Peyer's patch (tissue), 4 donors: ENCODE measurements at regions not wholly inside any gene's neighbourhood (a gene's known extent, or its start where the extent isn't known, plus 50 kb on each side); places are given as distances from the start of the nearest gene placed in this dataset.

Experiments used
- DNase-seq, 3 donors: peaks; one replicate each; pipeline ENCODE4 v3.0.0-alpha.2; 2017 to 2019
- H3K27ac ChIP-seq, 4 donors: fragments of 200-600 bp; sonication (generic); one replicate each; pipeline ENCODE4 v1.5.1; 2016 to 2019
- H3K27me3 ChIP-seq, 2 donors: fragments of 200-600 bp; sonication (generic); one replicate each; pipeline ENCODE4 v1.5.1; 2019
- H3K36me3 ChIP-seq, 3 donors: fragments of 200-600 bp; sonication (generic); one replicate each; pipeline ENCODE4 v1.5.1; 2016 to 2019
- H3K4me1 ChIP-seq, 4 donors: fragments of 200-600 bp; sonication (generic); one replicate each; pipeline ENCODE4 v1.5.1; 2016 to 2019
- H3K4me3 ChIP-seq, 4 donors: fragments of 200-600 bp; sonication (generic); 1 replicate in 3 of 4; 2 replicates in 1 of 4; pipeline ENCODE4 v1.5.1; 2016 to 2019; ENCODE audit warnings: mild to moderate bottlenecking in 1 of 4
- H3K9me3 ChIP-seq, 4 donors: fragments of 200-600 bp; sonication (generic); one replicate each; pipeline ENCODE4 v1.5.1; 2016 to 2019; ENCODE audit warnings: mild to moderate bottlenecking in 1 of 4
- CTCF ChIP-seq, 6 experiments: fragments of 450-650 bp in 4 of 6; fragments of 200-600 bp in 2 of 6; sonication (generic) in 1 of 6; IDR thresholded peaks; one replicate each; pipeline ENCODE4 v1.5.1; 2017 to 2019; ENCODE audit warnings: antibody characterized with exemption in 6 of 6, mild to moderate bottlenecking in 3 of 6, moderate library complexity in 1 of 6
- POLR2A ChIP-seq, 2 donors: fragments of 450-650 bp; IDR thresholded peaks; one replicate each; pipeline ENCODE4 v1.5.1; 2017; ENCODE audit warnings: antibody characterized with exemption in 2 of 2, mild to moderate bottlenecking in 2 of 2, moderate library complexity in 2 of 2

GRCh38 chr6:8529250-8529649, 93.9 kb upstream of the SLC35B3 start:
- no peaks in the 10 kb centered on the region for H3K27me3 ChIP-seq
- TF ChIP-seq CTCF (IDR thresholded peaks at IDR 0.05) (no peak), POLR2A (IDR thresholded peaks at IDR 0.05) (no peak)
- no peak overlapping the region for H3K27ac ChIP-seq
- H3K4me3 ChIP-seq = no peak overlapping the region
- no peaks in the 10 kb centered on the region for H3K36me3 ChIP-seq
- no peaks in the 10 kb centered on the region for H3K4me1 ChIP-seq
- DNase-seq = no peak
- H3K9me3 ChIP-seq = no peaks in the 10 kb centered on the region

- H3K27me3 ChIP-seq = no peaks in the 10 kb centered on the region
- H3K9me3 ChIP-seq = no peaks in the 10 kb centered on the region
- no peak for DNase-seq
- no peak overlapping the region for H3K4me3 ChIP-seq
- no peaks in the 10 kb centered on the region for H3K4me1 ChIP-seq
- no peak overlapping the region for H3K27ac ChIP-seq
- no peak for TF ChIP-seq CTCF (IDR thresholded peaks at IDR 0.05)
- H3K36me3 ChIP-seq = no peaks in the 10 kb centered on the region
Observed at GRCh38 chr6:8527818-8528217, 92.5 kb upstream of the SLC35B3 start.

GRCh38 chr6:8526624-8527023, 91.3 kb upstream of the SLC35B3 start:
- H3K4me1 ChIP-seq = no peaks in the 10 kb centered on the region
- no peak for DNase-seq
- H3K36me3 ChIP-seq = no peaks in the 10 kb centered on the region
- H3K27me3 ChIP-seq = no peaks in the 10 kb centered on the region
- H3K27ac ChIP-seq = no peak overlapping the region
- no peak for TF ChIP-seq CTCF (IDR thresholded peaks at IDR 0.05)
- no peak for TF ChIP-seq POLR2A (IDR thresholded peaks at IDR 0.05)
- H3K9me3 ChIP-seq = no peaks in the 10 kb centered on the region
- no peak overlapping the region for H3K4me3 ChIP-seq

GRCh38 chr6:8525370-8525769, 90.0 kb upstream of the SLC35B3 start:
- no peaks in the 10 kb centered on the region for H3K27me3 ChIP-seq

GRCh38 chr6:8513174-8513573, 77.8 kb upstream of the SLC35B3 start:
- no peaks in the 10 kb centered on the region for H3K9me3 ChIP-seq
- H3K36me3 ChIP-seq = no peaks in the 10 kb centered on the region
- no peak overlapping the region for H3K4me3 ChIP-seq
- TF ChIP-seq CTCF (IDR thresholded peaks at IDR 0.05) = no peak
- no peak for TF ChIP-seq POLR2A (IDR thresholded peaks at IDR 0.05)
- no peak for DNase-seq
- H3K27me3 ChIP-seq = no peaks in the 10 kb centered on the region
- H3K27ac ChIP-seq = no peak overlapping the region
- no peaks in the 10 kb centered on the region for H3K4me1 ChIP-seq

More at GRCh38 chr6:8525370-8525769, 90.0 kb upstream of the SLC35B3 start:
- Histone ChIP-seq H3K36me3 (no peaks in the 10 kb centered on the region), H3K4me3 (no peak overlapping the region), H3K27ac (no peak overlapping the region), H3K4me1 (no peaks in the 10 kb centered on the region), H3K9me3 (no peaks in the 10 kb centered on the region)
- TF ChIP-seq CTCF (IDR thresholded peaks at IDR 0.05) (no peak), POLR2A (IDR thresholded peaks at IDR 0.05) (no peak)
- DNase-seq = no peak

GRCh38 chr6:8507286-8507685, 71.9 kb upstream of the SLC35B3 start:
- Histone ChIP-seq H3K4me3 (no peak overlapping the region), H3K4me1 (no peaks in the 10 kb centered on the region), H3K27me3 (no peaks in the 10 kb centered on the region), H3K9me3 (no peaks in the 10 kb centered on the region), H3K27ac (no peak overlapping the region), H3K36me3 (no peaks in the 10 kb centered on the region)
- no peak for DNase-seq
- TF ChIP-seq CTCF (IDR thresholded peaks at IDR 0.05) = no peak
- TF ChIP-seq POLR2A (IDR thresholded peaks at IDR 0.05) = no peak
